H1 (cell line): ENCODE measurements at regions not wholly inside any gene's neighbourhood (a gene's known extent, or its start where the extent isn't known, plus 50 kb on each side); places are given as distances from the start of the nearest gene placed in this dataset.

Experiments
- HDAC6 ChIP-seq: IDR thresholded peaks from one replicate; pipeline ENCODE4 v1.7.1; 2012; ENCODE audit warnings: low read depth, mild to moderate bottlenecking, inconsistent platforms, low read length, moderate library complexity
- POLR2A ChIP-seq, 2 experiments: IDR thresholded peaks; 1 replicate in 1 of 2; 2 replicates in 1 of 2; pipeline ENCODE4 v1.6.1; 2011; ENCODE audit warnings: low read depth in 2 of 2, low read length in 2 of 2, mild to moderate bottlenecking in 2 of 2; ENCODE audit errors: control extremely low read depth in 1 of 2
- POLR2AphosphoS5 ChIP-seq: IDR thresholded peaks from 2 replicates; pipeline ENCODE4 v1.6.1; 2011; ENCODE audit warnings: low read depth, low read length
- RAD21 ChIP-seq, 2 experiments: IDR thresholded peaks in 1 of 2; conservative IDR thresholded peaks in 1 of 2; 2 replicates each; pipeline ENCODE4 v1.6.1; 2011; ENCODE audit warnings: low read depth in 2 of 2, low read length in 2 of 2, improper control_type of control experiment in 1 of 2, inconsistent platforms in 1 of 2, mild to moderate bottlenecking in 1 of 2, moderate library complexity in 1 of 2
- SIRT6 ChIP-seq: IDR thresholded peaks from one replicate; pipeline ENCODE4 v1.7.1; 2012; ENCODE audit warnings: low read length, inconsistent platforms
- SP4 ChIP-seq: IDR thresholded peaks from 2 replicates; pipeline ENCODE4 v1.6.1; 2012; ENCODE audit warnings: low read length, inconsistent platforms
- TF ChIP-seq, protein P1 (sequence below): IDR thresholded peaks from 2 replicates; pipeline ENCODE4 v1.6.1; 2011; ENCODE audit warnings: low read depth, mild to moderate bottlenecking, low read length; ENCODE audit not compliant: insufficient read depth

DNA sequence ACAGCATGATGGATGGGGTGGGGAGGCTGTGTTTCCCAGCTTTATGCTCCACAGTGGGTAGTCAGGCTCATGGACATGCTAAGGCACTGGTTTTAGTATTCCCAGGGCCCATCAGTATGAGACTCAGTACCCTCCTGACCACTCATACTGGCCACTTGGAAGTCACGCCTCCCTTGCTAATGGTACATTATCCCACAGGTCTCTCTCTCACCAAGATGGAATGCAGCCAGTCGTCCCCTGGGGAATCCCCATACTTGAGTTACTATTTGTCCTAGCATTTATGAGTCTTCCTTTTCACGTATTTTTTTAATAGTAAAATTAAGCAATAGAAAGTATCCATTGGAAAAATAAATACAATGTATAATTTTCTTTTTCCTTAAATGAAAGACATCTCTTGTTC is 80.6 kb upstream of the TBX20 start (continued):
- TF ChIP-seq POLR2A (IDR thresholded peaks at IDR 0.05; ENCODE audit: control extremely low read depth in 1 of 2, low read depth in 2 of 2, low read length in 2 of 2) (no peak), RAD21 (IDR thresholded peaks at IDR 0.05 in 1 of 2, conservative IDR thresholded peaks at IDR 0.05 in 1 of 2; ENCODE audit: low read depth in 2 of 2, low read length in 2 of 2) (no peak), HDAC6 (no peak), SIRT6 (no peak), POLR2AphosphoS5 (no peak), SP4 (no peak)
- TF ChIP-seq, protein P1, sequence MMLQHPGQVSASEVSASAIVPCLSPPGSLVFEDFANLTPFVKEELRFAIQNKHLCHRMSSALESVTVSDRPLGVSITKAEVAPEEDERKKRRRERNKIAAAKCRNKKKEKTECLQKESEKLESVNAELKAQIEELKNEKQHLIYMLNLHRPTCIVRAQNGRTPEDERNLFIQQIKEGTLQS, result no peak
